Erythroblast (primary cell): ENCODE measurements at regions not wholly inside any gene's neighbourhood (a gene's known extent, or its start where the extent isn't known, plus 50 kb on each side); places are given as distances from the start of the nearest gene placed in this dataset.

Experiments used
- GATA1 ChIP-seq: IDR thresholded peaks from 2 replicates; pipeline ENCODE4 v1.6.1; 2011; ENCODE audit warnings: low read depth, mild to moderate bottlenecking, control low read depth, low read length, moderate library complexity
- POLR2A ChIP-seq: IDR thresholded peaks from 2 replicates; pipeline ENCODE4 v1.6.1; 2011; ENCODE audit warnings: mild to moderate bottlenecking, low read length

- TF ChIP-seq POLR2A (no peak), GATA1 (no peak)
Measured at GRCh38 chr2:12177455-12178288, 431.2 kb downstream of the LPIN1 start.
